Keratinocyte (primary cell): ENCODE measurements at regions not wholly inside any gene's neighbourhood (a gene's known extent, or its start where the extent isn't known, plus 50 kb on each side); places are given as distances from the start of the nearest gene placed in this dataset.
A peak's percentile ranks its signal among the peaks of the same experiment; 100 is the strongest.

Source experiments
- DNase-seq: peaks from one replicate; pipeline ENCODE4 v3.0.0-alpha.2; 2011; ENCODE audit warnings: low read depth, missing footprints, low spot score
- FAIRE-seq: peaks from 2 replicates; lab custom pipeline; 2011; peaks lifted over from hg19 to GRCh38; lab: Jason Lieb, UNC
- H2AFZ ChIP-seq: 2 replicates; pipeline ENCODE4 v1.6.0; 2012; ENCODE audit warnings: low read length, control low read depth, inconsistent platforms; ENCODE audit not compliant: control insufficient read depth
- H3K27ac ChIP-seq: 2 replicates; pipeline ENCODE4 v1.5.1; 2011; ENCODE audit warnings: low read length; ENCODE audit not compliant: control insufficient read depth, insufficient read depth
- H3K27me3 ChIP-seq: 3 replicates; pipeline ENCODE4 v1.6.0; 2011; ENCODE audit warnings: low read length; ENCODE audit not compliant: control insufficient read depth, insufficient read depth; ENCODE audit errors: extremely low read depth
- H3K36me3 ChIP-seq, 2 experiments: 2 replicates in 1 of 2; 3 replicates in 1 of 2; pipeline ENCODE4 v1.5.1; 2011; ENCODE audit warnings: low read length in 2 of 2, mild to moderate bottlenecking in 1 of 2; ENCODE audit not compliant: control insufficient read depth in 2 of 2, insufficient read depth in 2 of 2; ENCODE audit errors: extremely low read depth in 1 of 2
- H3K4me1 ChIP-seq: 3 replicates; pipeline ENCODE4 v1.5.1; 2011; ENCODE audit warnings: low read length; ENCODE audit not compliant: control insufficient read depth, insufficient read depth; ENCODE audit errors: extremely low read depth
- H3K4me2 ChIP-seq: 3 replicates; pipeline ENCODE4 v1.6.0; 2011; ENCODE audit warnings: low read depth, low read length; ENCODE audit not compliant: control insufficient read depth, insufficient read depth; ENCODE audit errors: extremely low read depth
- H3K4me3 ChIP-seq, 3 experiments: fragments of 200-600 bp in 1 of 3; sonication (generic) in 1 of 3; 2 replicates in 2 of 3; 3 replicates in 1 of 3; pipeline ENCODE4 v1.5.1; 2011 to 2016; ENCODE audit warnings: low read length in 3 of 3, mild to moderate bottlenecking in 3 of 3, control low read depth in 2 of 3, inconsistent platforms in 1 of 3, low read depth in 1 of 3, mixed read lengths in 1 of 3, mixed run types in 1 of 3, moderate library complexity in 1 of 3; ENCODE audit not compliant: control insufficient read depth in 2 of 3, insufficient read depth in 2 of 3; ENCODE audit errors: extremely low read depth in 1 of 3
- H3K79me2 ChIP-seq: 2 replicates; pipeline ENCODE4 v1.6.0; 2012; ENCODE audit warnings: low read length; ENCODE audit not compliant: control insufficient read depth, insufficient read depth
- H3K9ac ChIP-seq: 3 replicates; pipeline ENCODE4 v1.6.0; 2011; ENCODE audit warnings: low read length; ENCODE audit not compliant: control insufficient read depth, insufficient read depth; ENCODE audit errors: extremely low read depth
- H3K9me1 ChIP-seq: 3 replicates; pipeline ENCODE4 v1.6.0; 2011; ENCODE audit warnings: low read length; ENCODE audit not compliant: control insufficient read depth, insufficient read depth; ENCODE audit errors: extremely low read depth
- H3K9me3 ChIP-seq: 2 replicates; pipeline ENCODE4 v1.5.1; 2012; ENCODE audit warnings: low read depth, low read length; ENCODE audit not compliant: control insufficient read depth
- H4K20me1 ChIP-seq: 3 replicates; pipeline ENCODE4 v1.6.0; 2011; ENCODE audit warnings: low read length; ENCODE audit not compliant: control insufficient read depth, insufficient read depth; ENCODE audit errors: extremely low read depth
- EZH2 ChIP-seq: IDR thresholded peaks from one replicate; pipeline ENCODE4 v1.6.1; 2012; ENCODE audit warnings: inconsistent platforms, mild to moderate bottlenecking, low read length, moderate library complexity
- dilution Hi-C: fragments of 300-500 bp; cut with MboI; formaldehyde crosslinking; loops from one replicate; pipeline ENCODE4 v1.7.0; 2020; ENCODE audit warnings: low sequenced_read_pairs; ENCODE audit not compliant: extremely low pct_ligation_motif_present
- TF ChIP-seq, protein P1 (sequence below), 3 experiments: IDR thresholded peaks in 1 of 3; conservative IDR thresholded peaks in 1 of 3; optimal IDR thresholded peaks in 1 of 3; 2 replicates in 2 of 3; 3 replicates in 1 of 3; pipeline versions ENCODE3 to v1.5.1; 2011; ENCODE audit warnings: low read length in 3 of 3, mild to moderate bottlenecking in 3 of 3, moderate library complexity in 2 of 3, control low read depth in 1 of 3, inconsistent platforms in 1 of 3; ENCODE audit not compliant: insufficient read depth in 2 of 3; ENCODE audit errors: extremely low read depth in 1 of 3

DNA sequence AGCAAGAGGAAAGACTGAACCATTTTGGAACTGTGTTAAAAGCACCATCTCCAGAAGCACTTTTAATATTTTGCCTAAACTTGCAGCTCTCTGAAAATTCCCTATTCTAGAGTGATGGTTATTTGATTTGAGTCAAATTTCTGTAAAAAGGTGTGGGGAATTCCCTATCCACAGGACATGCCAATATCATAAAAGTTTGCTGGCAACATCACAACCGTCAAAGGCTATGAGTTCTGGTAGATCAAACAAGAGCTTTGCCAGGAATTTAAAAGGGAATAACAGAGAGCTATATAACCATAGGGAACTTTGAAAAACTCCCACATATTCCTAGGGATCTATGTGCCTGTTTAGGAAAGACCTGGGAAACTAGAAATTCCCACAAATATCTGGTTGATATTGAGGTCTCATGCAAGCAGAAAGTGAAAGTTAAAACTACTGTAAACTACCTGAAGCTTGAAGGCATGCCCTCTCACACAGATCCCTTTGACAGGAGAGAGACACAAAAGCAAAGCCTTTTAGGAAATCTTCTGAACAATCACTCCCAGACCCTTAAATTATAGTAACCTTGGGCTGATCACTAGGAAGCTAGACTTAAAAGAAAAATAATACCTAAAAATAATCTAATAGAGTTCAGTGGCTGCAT, 549.9 kb downstream of the ANXA1 start:
- Histone ChIP-seq H3K79me2 (no peaks in the 10 kb centered on the region), H3K36me3 (no peaks in the 10 kb centered on the region), H3K9me3 (no peaks in the 10 kb centered on the region), H3K4me1 (no peaks in the 10 kb centered on the region), H3K9me1 (no peaks in the 10 kb centered on the region), H4K20me1 (no peaks in the 10 kb centered on the region), H3K27me3 (no peaks in the 10 kb centered on the region), H3K4me3 (peak overlapping the region in 1 of 3 experiments; percentile 29), H2AFZ (peak overlapping the region; percentile 68), H3K9ac (no peak overlapping the region), H3K4me2 (peak overlapping the region; percentile 22), H3K27ac (no peak overlapping the region)
- no peak for FAIRE-seq
- TF ChIP-seq, protein P1, sequence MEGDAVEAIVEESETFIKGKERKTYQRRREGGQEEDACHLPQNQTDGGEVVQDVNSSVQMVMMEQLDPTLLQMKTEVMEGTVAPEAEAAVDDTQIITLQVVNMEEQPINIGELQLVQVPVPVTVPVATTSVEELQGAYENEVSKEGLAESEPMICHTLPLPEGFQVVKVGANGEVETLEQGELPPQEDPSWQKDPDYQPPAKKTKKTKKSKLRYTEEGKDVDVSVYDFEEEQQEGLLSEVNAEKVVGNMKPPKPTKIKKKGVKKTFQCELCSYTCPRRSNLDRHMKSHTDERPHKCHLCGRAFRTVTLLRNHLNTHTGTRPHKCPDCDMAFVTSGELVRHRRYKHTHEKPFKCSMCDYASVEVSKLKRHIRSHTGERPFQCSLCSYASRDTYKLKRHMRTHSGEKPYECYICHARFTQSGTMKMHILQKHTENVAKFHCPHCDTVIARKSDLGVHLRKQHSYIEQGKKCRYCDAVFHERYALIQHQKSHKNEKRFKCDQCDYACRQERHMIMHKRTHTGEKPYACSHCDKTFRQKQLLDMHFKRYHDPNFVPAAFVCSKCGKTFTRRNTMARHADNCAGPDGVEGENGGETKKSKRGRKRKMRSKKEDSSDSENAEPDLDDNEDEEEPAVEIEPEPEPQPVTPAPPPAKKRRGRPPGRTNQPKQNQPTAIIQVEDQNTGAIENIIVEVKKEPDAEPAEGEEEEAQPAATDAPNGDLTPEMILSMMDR (optimal IDR thresholded peaks at IDR 0.05 in 1 of 3, IDR thresholded peaks at IDR 0.05 in 1 of 3, conservative IDR thresholded peaks at IDR 0.05 in 1 of 3; ENCODE audit: extremely low read depth in 1 of 3, insufficient read depth in 2 of 3, low read length in 3 of 3) = no peak
- TF ChIP-seq EZH2 = no peak
- dilution Hi-C loops = no loop called here
- no peak for DNase-seq

DNA sequence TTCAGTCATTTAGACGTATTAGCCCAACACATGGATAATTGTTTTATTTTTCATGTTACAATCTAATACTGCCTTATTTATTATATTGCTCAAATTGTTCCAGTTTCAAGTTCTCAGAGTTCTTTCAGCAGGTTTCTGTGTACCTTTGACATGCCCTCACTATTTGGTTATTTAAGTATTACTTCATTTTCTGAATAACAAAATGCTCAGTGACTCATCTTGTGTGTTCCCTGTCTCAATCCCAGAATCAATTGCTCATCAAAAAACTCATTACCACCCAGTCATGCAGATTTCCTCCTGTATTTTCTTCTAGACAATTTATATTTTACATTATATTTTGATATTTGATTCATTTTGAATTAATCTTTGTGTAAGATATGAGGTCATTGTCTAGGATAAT, 562.6 kb downstream of the ANXA1 start:
- Histone ChIP-seq H3K27ac (no peak overlapping the region), H2AFZ (no peak overlapping the region), H3K27me3 (no peaks in the 10 kb centered on the region), H3K79me2 (no peaks in the 10 kb centered on the region), H3K4me3 (no peak overlapping the region), H3K4me1 (peaks cover 6% of the 10 kb centered on the region), H3K9me3 (no peaks in the 10 kb centered on the region), H3K36me3 (no peaks in the 10 kb centered on the region), H3K4me2 (no peak overlapping the region), H3K9me1 (no peaks in the 10 kb centered on the region), H3K9ac (no peak overlapping the region), H4K20me1 (no peaks in the 10 kb centered on the region)
- FAIRE-seq = no peak
- dilution Hi-C loops = no loop called here
- TF ChIP-seq EZH2 = no peak
- TF ChIP-seq, protein P1 (optimal IDR thresholded peaks at IDR 0.05 in 1 of 3, IDR thresholded peaks at IDR 0.05 in 1 of 3, conservative IDR thresholded peaks at IDR 0.05 in 1 of 3; ENCODE audit: extremely low read depth in 1 of 3, insufficient read depth in 2 of 3, low read length in 3 of 3) = no peak
- peak; percentile 2 for DNase-seq
